ENCODE measurements at regions not wholly inside any gene's neighbourhood (a gene's known extent, or its start where the extent isn't known, plus 50 kb on each side); places are given as distances from the start of the nearest gene placed in this dataset.

GRCh38 chr12:76284816-76285750 is 63.1 kb downstream of the BBS10 start:
- no peak overlapping the region for H3K4me3 ChIP-seq (ENCODE audit: insufficient read depth in 1 of 2, low read depth in 1 of 2, low read length in 2 of 2)
- no peak overlapping the region for H2AFZ ChIP-seq (ENCODE audit: low read depth, low read length)
- H3K9me3 ChIP-seq (ENCODE audit: control insufficient read depth, low read length): no peaks in the 10 kb centered on the region
- H2AK5ac ChIP-seq (ENCODE audit: low read length, severe bottlenecking): peak overlapping the region; percentile 79
- no peak overlapping the region for H2BK15ac ChIP-seq (ENCODE audit: low read depth, poor library complexity, severe bottlenecking)
- H4K91ac ChIP-seq (ENCODE audit: low read length): no peak overlapping the region
- peak overlapping the region; percentile 51 for H4K8ac ChIP-seq (ENCODE audit: low read length)
- no peak overlapping the region for H2BK120ac ChIP-seq (ENCODE audit: low read depth, low read length)
- no peak overlapping the region for H3K9ac ChIP-seq (ENCODE audit: low read length)
- H3K27ac ChIP-seq (ENCODE audit: low read length, poor library complexity, severe bottlenecking): peak overlapping the region; percentile 87
- H2BK5ac ChIP-seq (ENCODE audit: low read depth, low read length, poor library complexity, severe bottlenecking): peak overlapping the region; percentile 87
- H3K23ac ChIP-seq (ENCODE audit: low read length in 2 of 2): no peak overlapping the region
- H3K14ac ChIP-seq (ENCODE audit: low read length in 2 of 2): no peak overlapping the region
- H3K4me1 ChIP-seq (ENCODE audit: control insufficient read depth, insufficient read depth, low read depth, low read length): peaks cover 4% of the 10 kb centered on the region
- H3K4me2 ChIP-seq (ENCODE audit: low read length, poor library complexity, severe bottlenecking): no peak overlapping the region
- H3K18ac ChIP-seq (ENCODE audit: low read depth in 1 of 2, low read length in 2 of 2): peak overlapping the region; percentile 48 to 55
- H3K36me3 ChIP-seq (ENCODE audit: control insufficient read depth in 1 of 2, insufficient read depth in 2 of 2, low read depth in 1 of 2, low read length in 2 of 2): no peaks in the 10 kb centered on the region
- no peaks in the 10 kb centered on the region for H3K79me1 ChIP-seq (replicated peaks; ENCODE audit: low read length, poor library complexity, severe bottlenecking)
- H3K4ac ChIP-seq (ENCODE audit: low read depth in 1 of 2, low read length in 2 of 2): peak overlapping the region in 1 of 2 experiments; percentile 29
- DNase-seq: peak; percentile 70
- H3K27me3 ChIP-seq (ENCODE audit: control insufficient read depth in 1 of 2, insufficient read depth in 1 of 2, low read length in 2 of 2): no peaks in the 10 kb centered on the region
- peak overlapping the region in 1 of 2 experiments; percentile 77 for H2BK12ac ChIP-seq (ENCODE audit: low read length in 2 of 2)
- WGBS: 84% methylated on average over 5 of the region's 5 CpGs

- Histone ChIP-seq H3K4me3 (ENCODE audit: insufficient read depth in 1 of 2, low read depth in 1 of 2, low read length in 2 of 2) (no peak overlapping the region), H3K36me3 (ENCODE audit: control insufficient read depth in 1 of 2, insufficient read depth in 2 of 2, low read depth in 1 of 2, low read length in 2 of 2) (no peaks in the 10 kb centered on the region), H4K91ac (ENCODE audit: low read length) (no peak overlapping the region), H3K18ac (ENCODE audit: low read depth in 1 of 2, low read length in 2 of 2) (no peak overlapping the region), H3K23ac (ENCODE audit: low read length in 2 of 2) (no peak overlapping the region), H4K8ac (ENCODE audit: low read length) (no peak overlapping the region), H3K27me3 (ENCODE audit: control insufficient read depth in 1 of 2, insufficient read depth in 1 of 2, low read length in 2 of 2) (no peaks in the 10 kb centered on the region), H2BK5ac (ENCODE audit: low read depth, low read length, poor library complexity, severe bottlenecking) (no peak overlapping the region), H3K9me3 (ENCODE audit: control insufficient read depth, low read length) (no peaks in the 10 kb centered on the region), H2AFZ (ENCODE audit: low read depth, low read length) (no peak overlapping the region), H3K4ac (ENCODE audit: low read depth in 1 of 2, low read length in 2 of 2) (no peak overlapping the region), H2BK15ac (ENCODE audit: low read depth, poor library complexity, severe bottlenecking) (no peak overlapping the region), H3K79me1 (replicated peaks; ENCODE audit: low read length, poor library complexity, severe bottlenecking) (peaks cover 2% of the 10 kb centered on the region), H2AK5ac (ENCODE audit: low read length, severe bottlenecking) (peak overlapping the region; percentile 97), H3K14ac (ENCODE audit: low read length in 2 of 2) (no peak overlapping the region), H3K9ac (ENCODE audit: low read length) (no peak overlapping the region), H3K4me1 (ENCODE audit: control insufficient read depth, insufficient read depth, low read depth, low read length) (peaks cover 11% of the 10 kb centered on the region), H3K4me2 (ENCODE audit: low read length, poor library complexity, severe bottlenecking) (no peak overlapping the region), H3K27ac (ENCODE audit: low read length, poor library complexity, severe bottlenecking) (no peak overlapping the region), H2BK12ac (ENCODE audit: low read length in 2 of 2) (no peak overlapping the region), H2BK120ac (ENCODE audit: low read depth, low read length) (no peak overlapping the region)
- no peak for DNase-seq
Measured at GRCh38 chr12:76282744-76283143, 65.5 kb downstream of the BBS10 start.

- no peak overlapping the region for H4K91ac ChIP-seq (ENCODE audit: low read length)
- WGBS: 3% methylated on average over 4 of the region's 4 CpGs
- H2AK5ac ChIP-seq (ENCODE audit: low read length, severe bottlenecking): peak overlapping the region; percentile 50
- no peaks in the 10 kb centered on the region for H3K9me3 ChIP-seq (ENCODE audit: control insufficient read depth, low read length)
- H3K4me1 ChIP-seq (ENCODE audit: control insufficient read depth, insufficient read depth, low read depth, low read length): peaks cover 10% of the 10 kb centered on the region
- no peak overlapping the region for H3K23ac ChIP-seq (ENCODE audit: low read length in 2 of 2)
- peak overlapping the region; percentile 22 to 82 for H3K18ac ChIP-seq (ENCODE audit: low read depth in 1 of 2, low read length in 2 of 2)
- no peaks in the 10 kb centered on the region for H3K36me3 ChIP-seq (ENCODE audit: control insufficient read depth in 1 of 2, insufficient read depth in 2 of 2, low read depth in 1 of 2, low read length in 2 of 2)
- H3K27me3 ChIP-seq (ENCODE audit: control insufficient read depth in 1 of 2, insufficient read depth in 1 of 2, low read length in 2 of 2): no peaks in the 10 kb centered on the region
- H3K9ac ChIP-seq (ENCODE audit: low read length): no peak overlapping the region
- peak overlapping the region; percentile 8 to 34 for H2BK12ac ChIP-seq (ENCODE audit: low read length in 2 of 2)
- peak; percentile 60 for DNase-seq
- no peak overlapping the region for H2BK15ac ChIP-seq (ENCODE audit: low read depth, poor library complexity, severe bottlenecking)
- no peak overlapping the region for H2BK120ac ChIP-seq (ENCODE audit: low read depth, low read length)
- H3K14ac ChIP-seq (ENCODE audit: low read length in 2 of 2): no peak overlapping the region
- H2BK5ac ChIP-seq (ENCODE audit: low read depth, low read length, poor library complexity, severe bottlenecking): no peak overlapping the region
- H3K4me2 ChIP-seq (ENCODE audit: low read length, poor library complexity, severe bottlenecking): no peak overlapping the region
- no peak overlapping the region for H2AFZ ChIP-seq (ENCODE audit: low read depth, low read length)
- peak overlapping the region in 1 of 2 experiments; percentile 15 for H3K4ac ChIP-seq (ENCODE audit: low read depth in 1 of 2, low read length in 2 of 2)
- no peak overlapping the region for H4K8ac ChIP-seq (ENCODE audit: low read length)
- no peak overlapping the region for H3K4me3 ChIP-seq (ENCODE audit: insufficient read depth in 1 of 2, low read depth in 1 of 2, low read length in 2 of 2)
- H3K79me1 ChIP-seq (replicated peaks; ENCODE audit: low read length, poor library complexity, severe bottlenecking): peaks cover 8% of the 10 kb centered on the region
- H3K27ac ChIP-seq (ENCODE audit: low read length, poor library complexity, severe bottlenecking): peak overlapping the region; percentile 77
Measured at GRCh38 chr12:76277480-76277879, 70.7 kb downstream of the BBS10 start.

GRCh38 chr12:76276499-76277151 is 71.6 kb downstream of the BBS10 start:
- Histone ChIP-seq H3K23ac (ENCODE audit: low read length in 2 of 2) (no peak overlapping the region), H4K91ac (ENCODE audit: low read length) (peak overlapping the region; percentile 2), H3K4me2 (ENCODE audit: low read length, poor library complexity, severe bottlenecking) (no peak overlapping the region), H3K18ac (ENCODE audit: low read depth in 1 of 2, low read length in 2 of 2) (peak overlapping the region in 1 of 2 experiments; percentile 40), H4K8ac (ENCODE audit: low read length) (no peak overlapping the region), H2BK15ac (ENCODE audit: low read depth, poor library complexity, severe bottlenecking) (no peak overlapping the region), H3K4ac (ENCODE audit: low read depth in 1 of 2, low read length in 2 of 2) (peak overlapping the region in 1 of 2 experiments; percentile 44), H2AFZ (ENCODE audit: low read depth, low read length) (no peak overlapping the region), H3K9ac (ENCODE audit: low read length) (no peak overlapping the region), H3K27me3 (ENCODE audit: control insufficient read depth in 1 of 2, insufficient read depth in 1 of 2, low read length in 2 of 2) (no peaks in the 10 kb centered on the region), H3K36me3 (ENCODE audit: control insufficient read depth in 1 of 2, insufficient read depth in 2 of 2, low read depth in 1 of 2, low read length in 2 of 2) (no peaks in the 10 kb centered on the region), H3K9me3 (ENCODE audit: control insufficient read depth, low read length) (no peaks in the 10 kb centered on the region), H3K27ac (ENCODE audit: low read length, poor library complexity, severe bottlenecking) (peak overlapping the region; percentile 43), H2BK12ac (ENCODE audit: low read length in 2 of 2) (peak overlapping the region; percentile 6 to 40), H3K14ac (ENCODE audit: low read length in 2 of 2) (peak overlapping the region in 1 of 2 experiments; percentile 87), H2AK5ac (ENCODE audit: low read length, severe bottlenecking) (peak overlapping the region; percentile 85), H2BK5ac (ENCODE audit: low read depth, low read length, poor library complexity, severe bottlenecking) (no peak overlapping the region), H3K4me3 (ENCODE audit: insufficient read depth in 1 of 2, low read depth in 1 of 2, low read length in 2 of 2) (no peak overlapping the region), H2BK120ac (ENCODE audit: low read depth, low read length) (no peak overlapping the region), H3K4me1 (ENCODE audit: control insufficient read depth, insufficient read depth, low read depth, low read length) (peaks cover 11% of the 10 kb centered on the region), H3K79me1 (replicated peaks; ENCODE audit: low read length, poor library complexity, severe bottlenecking) (peaks cover 10% of the 10 kb centered on the region)
- WGBS: 65% methylated on average over 4 of the region's 4 CpGs
- DNase-seq: peak; percentile 28

Data from mesenchymal stem cell (in vitro differentiated cells and primary cell).